GM13977 (cell line): ENCODE measurements at regions not wholly inside any gene's neighbourhood (a gene's known extent, or its start where the extent isn't known, plus 50 kb on each side); places are given as distances from the start of the nearest gene placed in this dataset.

Source experiments
- DNase-seq: peaks from one replicate; pipeline ENCODE4 v3.0.0; 2012; ENCODE audit warnings: low spot score
- CTCF ChIP-seq: IDR thresholded peaks from 2 replicates; pipeline ENCODE4 v1.5.1; 2012; ENCODE audit warnings: mild to moderate bottlenecking, control low read depth; ENCODE audit not compliant: insufficient read depth; ENCODE audit errors: extremely low read depth, missing control alignments
- in situ Hi-C: fragments of 300-500 bp; cut with MboI; formaldehyde crosslinking; loops from one replicate; pipeline ENCODE4 v1.12.0; 2022; ENCODE audit warnings: low sequenced_read_pairs, low pct_unique_long_range_greater_than_20kb, mixed read lengths, inconsistent platforms; ENCODE audit not compliant: unreplicated experiment

GRCh38 chr5:158285698-158286097 is 426.8 kb upstream of the CLINT1 start:
- no peak for DNase-seq
- TF ChIP-seq CTCF, result no peak
- in situ Hi-C loops, result no loop called here

GRCh38 chr5:158284242-158284641 is 425.3 kb upstream of the CLINT1 start:
- no peak for DNase-seq
- in situ Hi-C loops, result no loop called here
- TF ChIP-seq CTCF, result no peak

GRCh38 chr5:158283397-158283796 is 424.5 kb upstream of the CLINT1 start:
- TF ChIP-seq CTCF, result no peak
- in situ Hi-C loops, result no loop called here
- no peak for DNase-seq

GRCh38 chr5:158278216-158278925 is 419.4 kb upstream of the CLINT1 start:
- TF ChIP-seq CTCF, result no peak
- DNase-seq, result no peak
- in situ Hi-C loops, result no loop called here

GRCh38 chr5:158277276-158277675 is 418.3 kb upstream of the CLINT1 start:
- in situ Hi-C loops, result no loop called here
- no peak for TF ChIP-seq CTCF
- DNase-seq, result no peak

GRCh38 chr5:158276692-158277091 is 417.7 kb upstream of the CLINT1 start:
- DNase-seq, result no peak
- in situ Hi-C loops, result no loop called here
- TF ChIP-seq CTCF, result no peak
